Mucosa of descending colon (tissue), 3 donors: ENCODE measurements at regions not wholly inside any gene's neighbourhood (a gene's known extent, or its start where the extent isn't known, plus 50 kb on each side); places are given as distances from the start of the nearest gene placed in this dataset.

Experiments used
- ATAC-seq: fragments of 200-7000 bp; cut with Tn5 transposase; one replicate; pipeline ENCODE4 v1.9.1; 2020; ENCODE audit warnings: mild to moderate bottlenecking, moderate library complexity
- DNase-seq, 3 donors: peaks; one replicate each; pipeline ENCODE4 v3.0.0-alpha.2; 2020
- H3K36me3 ChIP-seq: fragments of 200-600 bp; one replicate; pipeline ENCODE4 v1.8.0; 2021; ENCODE audit warnings: low read depth, mild to moderate bottlenecking
- H3K4me1 ChIP-seq: fragments of 200-600 bp; one replicate; pipeline ENCODE4 v1.8.0; 2021; ENCODE audit warnings: low read depth, mild to moderate bottlenecking
- H3K4me3 ChIP-seq: fragments of 200-600 bp; one replicate; pipeline ENCODE4 v1.8.0; 2021; ENCODE audit warnings: mild to moderate bottlenecking
- H3K9me3 ChIP-seq: fragments of 200-600 bp; one replicate; pipeline ENCODE4 v1.8.0; 2021; ENCODE audit warnings: mild to moderate bottlenecking
- intact Hi-C, 2 donors: fragments of 100-400 bp; cut with DNase I in 1 of 2; cut with micrococcal nuclease in 1 of 2; formaldehyde crosslinking; loops; one replicate each; pipeline versions ENCODE4 v1.11.0 to v1.11.1; 2022; cut with DNase I, micrococcal nuclease
- TF ChIP-seq, protein P1 (sequence below): fragments of 200-600 bp; IDR thresholded peaks from one replicate; pipeline ENCODE4 v1.8.0; 2022; ENCODE audit warnings: antibody characterized with exemption, mild to moderate bottlenecking
- donor health status: DM: no; HTN: no; CAD: no; lungs with moderate emphysema.
- donor health status: DM: no; HTN: no; CAD: no.
- donor health status: DM: no; HTN: yes; CAD: no.

DNA sequence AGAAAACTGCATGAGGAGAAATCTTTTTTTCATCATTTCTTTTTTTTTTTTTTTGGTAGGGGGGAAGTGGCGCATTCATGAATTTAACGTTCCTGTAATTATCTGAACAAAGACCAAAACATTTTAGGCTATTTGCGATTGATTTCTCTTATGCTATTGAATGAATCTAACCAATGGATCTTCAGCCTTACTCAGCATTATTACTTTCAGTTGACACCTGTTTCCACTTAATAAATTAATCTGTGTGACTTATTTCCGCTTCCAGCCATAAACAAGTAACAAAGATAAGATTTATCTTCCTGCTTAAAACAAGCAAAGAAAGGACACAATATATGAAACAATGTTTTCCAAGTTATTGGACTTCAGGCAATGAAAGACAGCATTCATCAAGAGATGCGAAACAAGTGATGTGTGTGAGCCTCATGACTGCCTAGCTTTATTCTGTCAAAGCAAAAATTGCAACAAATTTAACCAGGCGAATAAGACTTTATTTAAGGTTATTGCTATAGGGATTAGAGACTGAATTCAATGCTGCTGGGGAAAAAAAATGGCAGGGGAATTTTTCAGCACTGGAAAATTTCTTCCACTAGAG, 1026.9 kb downstream of the LRFN5 start:
- intact Hi-C loops, result no loop called here
- TF ChIP-seq, protein P1, sequence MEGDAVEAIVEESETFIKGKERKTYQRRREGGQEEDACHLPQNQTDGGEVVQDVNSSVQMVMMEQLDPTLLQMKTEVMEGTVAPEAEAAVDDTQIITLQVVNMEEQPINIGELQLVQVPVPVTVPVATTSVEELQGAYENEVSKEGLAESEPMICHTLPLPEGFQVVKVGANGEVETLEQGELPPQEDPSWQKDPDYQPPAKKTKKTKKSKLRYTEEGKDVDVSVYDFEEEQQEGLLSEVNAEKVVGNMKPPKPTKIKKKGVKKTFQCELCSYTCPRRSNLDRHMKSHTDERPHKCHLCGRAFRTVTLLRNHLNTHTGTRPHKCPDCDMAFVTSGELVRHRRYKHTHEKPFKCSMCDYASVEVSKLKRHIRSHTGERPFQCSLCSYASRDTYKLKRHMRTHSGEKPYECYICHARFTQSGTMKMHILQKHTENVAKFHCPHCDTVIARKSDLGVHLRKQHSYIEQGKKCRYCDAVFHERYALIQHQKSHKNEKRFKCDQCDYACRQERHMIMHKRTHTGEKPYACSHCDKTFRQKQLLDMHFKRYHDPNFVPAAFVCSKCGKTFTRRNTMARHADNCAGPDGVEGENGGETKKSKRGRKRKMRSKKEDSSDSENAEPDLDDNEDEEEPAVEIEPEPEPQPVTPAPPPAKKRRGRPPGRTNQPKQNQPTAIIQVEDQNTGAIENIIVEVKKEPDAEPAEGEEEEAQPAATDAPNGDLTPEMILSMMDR, result no peak
- H3K4me3 ChIP-seq, result no peak overlapping the region
- no peaks in the 10 kb centered on the region for H3K4me1 ChIP-seq
- ATAC-seq (no peak), DNase-seq (no peak)
- peaks cover 7% of the 10 kb centered on the region for H3K9me3 ChIP-seq
- H3K36me3 ChIP-seq, result no peaks in the 10 kb centered on the region

DNA sequence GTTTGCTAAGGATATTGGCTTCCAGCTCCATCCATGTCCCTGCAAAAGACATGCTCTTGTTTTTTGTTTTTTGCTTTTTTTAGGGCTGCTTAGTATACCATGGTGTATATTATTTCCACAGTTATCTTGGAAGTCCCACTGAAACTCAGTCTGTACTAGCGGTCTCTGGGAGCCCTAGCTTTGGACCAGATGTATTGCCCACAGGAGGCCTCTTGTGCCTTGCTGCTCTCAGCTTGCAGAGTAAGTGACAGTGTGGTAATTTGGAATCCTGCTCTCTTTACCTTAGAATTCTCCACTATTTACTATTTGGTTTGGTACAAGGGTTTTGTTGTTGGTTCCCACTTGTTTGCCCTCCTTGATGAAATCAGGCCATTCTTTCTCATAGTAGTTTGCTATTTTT, 1022.9 kb downstream of the LRFN5 start:
- intact Hi-C loops, result no loop called here
- DNase-seq (no peak), ATAC-seq (no peak)
- TF ChIP-seq, protein P1, result no peak
- Histone ChIP-seq H3K36me3 (no peaks in the 10 kb centered on the region), H3K9me3 (peaks cover 4% of the 10 kb centered on the region), H3K4me3 (no peak overlapping the region), H3K4me1 (no peaks in the 10 kb centered on the region)

DNA sequence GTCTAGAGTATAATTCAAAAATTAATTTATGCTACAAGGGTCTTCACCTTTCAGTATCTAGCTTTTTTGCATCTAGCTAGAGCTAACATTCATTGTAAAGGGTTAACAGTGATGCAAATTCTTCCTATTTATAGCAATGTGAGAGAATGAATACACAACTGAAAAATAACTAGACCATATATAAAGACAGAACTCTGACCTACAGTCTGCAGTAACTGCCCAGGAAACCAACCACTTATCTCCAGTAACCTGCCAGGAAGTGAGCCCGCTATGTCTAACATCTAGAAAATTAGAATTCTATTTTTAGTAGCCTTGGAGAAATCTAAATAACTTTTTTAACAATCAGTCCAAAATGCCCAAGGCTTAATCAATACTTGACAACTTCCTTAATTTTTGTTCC, 1021.9 kb downstream of the LRFN5 start:
- no peak overlapping the region for H3K4me3 ChIP-seq
- TF ChIP-seq, protein P1, result no peak
- H3K36me3 ChIP-seq, result no peaks in the 10 kb centered on the region
- peaks cover 4% of the 10 kb centered on the region for H3K9me3 ChIP-seq
- DNase-seq (no peak), ATAC-seq (no peak)
- intact Hi-C loops, result no loop called here
- no peaks in the 10 kb centered on the region for H3K4me1 ChIP-seq

DNA sequence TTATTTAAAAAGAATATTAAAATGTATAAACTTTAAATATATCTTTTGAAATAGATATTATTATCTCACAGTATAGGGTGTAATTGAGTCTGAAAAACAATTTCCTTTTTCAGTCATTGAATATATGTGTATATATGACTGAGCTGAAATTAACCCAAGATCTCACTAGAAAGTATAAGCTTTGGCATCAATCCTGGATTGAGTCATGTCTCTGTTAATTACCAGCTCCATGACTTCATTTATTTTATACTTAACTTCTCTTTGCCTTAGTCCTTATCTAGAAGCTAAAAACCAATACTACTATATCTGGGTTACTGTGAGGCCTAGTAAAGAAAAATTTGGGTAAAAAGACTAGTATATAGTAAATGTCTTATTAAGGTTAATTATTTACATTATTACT, 1020.3 kb downstream of the LRFN5 start:
- intact Hi-C loops, result no loop called here
- Histone ChIP-seq H3K4me1 (no peaks in the 10 kb centered on the region), H3K36me3 (no peaks in the 10 kb centered on the region), H3K4me3 (no peak overlapping the region), H3K9me3 (peaks cover 8% of the 10 kb centered on the region)
- ATAC-seq, result no peak
- no peak for DNase-seq
- TF ChIP-seq, protein P1, result no peak

DNA sequence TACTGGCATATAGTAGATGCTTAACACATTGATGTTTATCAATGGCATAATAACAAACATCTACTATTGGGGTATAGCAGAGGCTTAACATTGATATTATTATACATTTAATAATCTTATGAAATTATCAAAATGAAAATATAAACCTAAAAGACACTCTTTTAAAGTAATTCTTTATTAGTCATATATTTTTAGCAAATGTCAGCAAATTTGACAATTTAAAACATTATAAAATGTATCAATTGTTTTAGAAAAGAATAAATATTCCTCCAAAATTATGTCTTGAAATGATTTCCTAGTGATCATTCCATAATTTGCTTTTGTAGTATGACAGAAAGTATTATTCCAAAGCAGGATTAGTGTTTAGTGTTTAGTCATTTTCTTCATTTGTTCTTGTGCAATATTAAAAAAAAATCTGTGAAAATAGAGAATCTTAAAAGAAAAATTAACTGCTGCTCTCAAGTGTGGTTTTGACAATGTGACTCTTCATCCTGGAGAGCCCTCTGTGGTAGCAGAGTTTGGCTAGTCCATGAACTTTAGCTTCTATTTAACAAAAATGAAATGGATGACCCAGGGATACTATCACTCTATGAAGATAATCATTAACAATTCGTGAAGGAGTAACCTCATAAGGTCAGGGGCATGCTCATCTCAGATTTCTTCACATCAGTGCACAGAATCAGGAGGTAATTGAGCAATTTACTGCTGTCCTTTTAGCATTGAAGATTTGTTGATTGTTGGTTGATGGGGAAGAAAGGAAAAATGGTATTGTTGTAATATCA, 1018.5 kb downstream of the LRFN5 start:
- H3K4me3 ChIP-seq, result no peak overlapping the region
- no peak for ATAC-seq
- peaks cover 3% of the 10 kb centered on the region for H3K9me3 ChIP-seq
- H3K4me1 ChIP-seq, result no peaks in the 10 kb centered on the region
- TF ChIP-seq, protein P1, result no peak
- no peak for DNase-seq
- H3K36me3 ChIP-seq, result no peaks in the 10 kb centered on the region
- intact Hi-C loops, result no loop called here
